H1 (cell line): ENCODE measurements at regions not wholly inside any gene's neighbourhood (a gene's known extent, or its start where the extent isn't known, plus 50 kb on each side); places are given as distances from the start of the nearest gene placed in this dataset.

ENCODE experiments used
- BACH1 ChIP-seq: IDR thresholded peaks from 2 replicates; pipeline ENCODE4 v1.6.1; 2012; ENCODE audit warnings: low read length, improper control_type of control experiment
- CHD1 ChIP-seq: IDR thresholded peaks from 2 replicates; pipeline ENCODE4 v1.6.1; 2012; ENCODE audit warnings: low read depth, low read length, improper control_type of control experiment
- GTF2F1 ChIP-seq: IDR thresholded peaks from 2 replicates; pipeline ENCODE4 v1.6.1; 2012; ENCODE audit warnings: low read depth, low read length, improper control_type of control experiment, borderline replicate concordance
- HDAC2 ChIP-seq, 2 experiments: fragments of 300-600 bp in 1 of 2; sonication (generic) in 1 of 2; IDR thresholded peaks; 2 replicates each; pipeline ENCODE4 v1.6.1; 2011 to 2012; ENCODE audit warnings: low read depth in 2 of 2, low read length in 2 of 2, mild to moderate bottlenecking in 2 of 2, moderate library complexity in 2 of 2, borderline replicate concordance in 1 of 2, inconsistent platforms in 1 of 2
- HDAC6 ChIP-seq: IDR thresholded peaks from one replicate; pipeline ENCODE4 v1.7.1; 2012; ENCODE audit warnings: low read depth, mild to moderate bottlenecking, inconsistent platforms, low read length, moderate library complexity
- KDM5A ChIP-seq: fragments of 200-600 bp; IDR thresholded peaks from 2 replicates; pipeline ENCODE4 v1.7.1; 2012; ENCODE audit warnings: mild to moderate bottlenecking, low read length, inconsistent platforms, mixed read lengths
- TF ChIP-seq, protein P1 (sequence below): fragments of 300-600 bp; sonication (generic); IDR thresholded peaks from 2 replicates; pipeline ENCODE4 v1.7.1; 2012; ENCODE audit warnings: low read length, moderate library complexity, mild to moderate bottlenecking, inconsistent platforms; ENCODE audit not compliant: insufficient replicate concordance
- TF ChIP-seq, protein P2 (sequence below): IDR thresholded peaks from 2 replicates; pipeline ENCODE4 v1.6.1; 2011; ENCODE audit warnings: low read length, improper control_type of control experiment

DNA sequence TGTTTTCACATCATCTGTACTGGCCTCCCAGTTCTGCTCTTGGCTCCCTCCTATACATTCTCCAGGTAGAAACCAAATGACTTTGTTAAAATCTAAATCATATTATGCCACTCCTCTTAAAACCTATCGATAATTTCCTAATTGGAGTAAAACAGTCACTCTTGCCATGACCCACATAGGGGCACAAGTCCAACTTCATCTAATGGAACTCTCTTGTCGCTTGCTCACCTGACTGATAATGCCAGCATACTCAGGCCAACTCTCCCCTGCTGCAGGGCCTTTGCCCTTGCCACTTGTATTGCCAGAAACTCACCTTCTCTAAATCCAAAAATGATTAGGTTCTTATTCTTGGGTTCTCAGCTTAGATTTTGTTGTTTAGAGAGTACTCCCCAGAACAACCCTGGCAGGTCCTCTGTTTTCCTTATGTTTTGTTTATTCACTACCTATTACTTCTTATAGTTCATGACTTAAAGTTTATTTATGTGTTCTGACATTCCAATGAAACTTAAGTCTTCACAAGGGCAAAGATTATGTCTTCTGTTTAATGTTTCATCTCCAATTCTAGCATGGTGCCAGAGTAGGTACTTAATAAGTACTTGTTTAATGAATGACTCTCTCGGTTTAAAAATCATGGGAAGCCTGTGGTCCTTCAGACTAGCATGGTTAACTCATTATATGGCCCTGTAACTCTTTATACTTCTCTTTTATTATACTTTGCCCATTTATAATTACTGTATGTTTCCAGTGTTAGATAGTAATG is 345.9 kb upstream of the SMIM30 start (continued):
- TF ChIP-seq, protein P1, sequence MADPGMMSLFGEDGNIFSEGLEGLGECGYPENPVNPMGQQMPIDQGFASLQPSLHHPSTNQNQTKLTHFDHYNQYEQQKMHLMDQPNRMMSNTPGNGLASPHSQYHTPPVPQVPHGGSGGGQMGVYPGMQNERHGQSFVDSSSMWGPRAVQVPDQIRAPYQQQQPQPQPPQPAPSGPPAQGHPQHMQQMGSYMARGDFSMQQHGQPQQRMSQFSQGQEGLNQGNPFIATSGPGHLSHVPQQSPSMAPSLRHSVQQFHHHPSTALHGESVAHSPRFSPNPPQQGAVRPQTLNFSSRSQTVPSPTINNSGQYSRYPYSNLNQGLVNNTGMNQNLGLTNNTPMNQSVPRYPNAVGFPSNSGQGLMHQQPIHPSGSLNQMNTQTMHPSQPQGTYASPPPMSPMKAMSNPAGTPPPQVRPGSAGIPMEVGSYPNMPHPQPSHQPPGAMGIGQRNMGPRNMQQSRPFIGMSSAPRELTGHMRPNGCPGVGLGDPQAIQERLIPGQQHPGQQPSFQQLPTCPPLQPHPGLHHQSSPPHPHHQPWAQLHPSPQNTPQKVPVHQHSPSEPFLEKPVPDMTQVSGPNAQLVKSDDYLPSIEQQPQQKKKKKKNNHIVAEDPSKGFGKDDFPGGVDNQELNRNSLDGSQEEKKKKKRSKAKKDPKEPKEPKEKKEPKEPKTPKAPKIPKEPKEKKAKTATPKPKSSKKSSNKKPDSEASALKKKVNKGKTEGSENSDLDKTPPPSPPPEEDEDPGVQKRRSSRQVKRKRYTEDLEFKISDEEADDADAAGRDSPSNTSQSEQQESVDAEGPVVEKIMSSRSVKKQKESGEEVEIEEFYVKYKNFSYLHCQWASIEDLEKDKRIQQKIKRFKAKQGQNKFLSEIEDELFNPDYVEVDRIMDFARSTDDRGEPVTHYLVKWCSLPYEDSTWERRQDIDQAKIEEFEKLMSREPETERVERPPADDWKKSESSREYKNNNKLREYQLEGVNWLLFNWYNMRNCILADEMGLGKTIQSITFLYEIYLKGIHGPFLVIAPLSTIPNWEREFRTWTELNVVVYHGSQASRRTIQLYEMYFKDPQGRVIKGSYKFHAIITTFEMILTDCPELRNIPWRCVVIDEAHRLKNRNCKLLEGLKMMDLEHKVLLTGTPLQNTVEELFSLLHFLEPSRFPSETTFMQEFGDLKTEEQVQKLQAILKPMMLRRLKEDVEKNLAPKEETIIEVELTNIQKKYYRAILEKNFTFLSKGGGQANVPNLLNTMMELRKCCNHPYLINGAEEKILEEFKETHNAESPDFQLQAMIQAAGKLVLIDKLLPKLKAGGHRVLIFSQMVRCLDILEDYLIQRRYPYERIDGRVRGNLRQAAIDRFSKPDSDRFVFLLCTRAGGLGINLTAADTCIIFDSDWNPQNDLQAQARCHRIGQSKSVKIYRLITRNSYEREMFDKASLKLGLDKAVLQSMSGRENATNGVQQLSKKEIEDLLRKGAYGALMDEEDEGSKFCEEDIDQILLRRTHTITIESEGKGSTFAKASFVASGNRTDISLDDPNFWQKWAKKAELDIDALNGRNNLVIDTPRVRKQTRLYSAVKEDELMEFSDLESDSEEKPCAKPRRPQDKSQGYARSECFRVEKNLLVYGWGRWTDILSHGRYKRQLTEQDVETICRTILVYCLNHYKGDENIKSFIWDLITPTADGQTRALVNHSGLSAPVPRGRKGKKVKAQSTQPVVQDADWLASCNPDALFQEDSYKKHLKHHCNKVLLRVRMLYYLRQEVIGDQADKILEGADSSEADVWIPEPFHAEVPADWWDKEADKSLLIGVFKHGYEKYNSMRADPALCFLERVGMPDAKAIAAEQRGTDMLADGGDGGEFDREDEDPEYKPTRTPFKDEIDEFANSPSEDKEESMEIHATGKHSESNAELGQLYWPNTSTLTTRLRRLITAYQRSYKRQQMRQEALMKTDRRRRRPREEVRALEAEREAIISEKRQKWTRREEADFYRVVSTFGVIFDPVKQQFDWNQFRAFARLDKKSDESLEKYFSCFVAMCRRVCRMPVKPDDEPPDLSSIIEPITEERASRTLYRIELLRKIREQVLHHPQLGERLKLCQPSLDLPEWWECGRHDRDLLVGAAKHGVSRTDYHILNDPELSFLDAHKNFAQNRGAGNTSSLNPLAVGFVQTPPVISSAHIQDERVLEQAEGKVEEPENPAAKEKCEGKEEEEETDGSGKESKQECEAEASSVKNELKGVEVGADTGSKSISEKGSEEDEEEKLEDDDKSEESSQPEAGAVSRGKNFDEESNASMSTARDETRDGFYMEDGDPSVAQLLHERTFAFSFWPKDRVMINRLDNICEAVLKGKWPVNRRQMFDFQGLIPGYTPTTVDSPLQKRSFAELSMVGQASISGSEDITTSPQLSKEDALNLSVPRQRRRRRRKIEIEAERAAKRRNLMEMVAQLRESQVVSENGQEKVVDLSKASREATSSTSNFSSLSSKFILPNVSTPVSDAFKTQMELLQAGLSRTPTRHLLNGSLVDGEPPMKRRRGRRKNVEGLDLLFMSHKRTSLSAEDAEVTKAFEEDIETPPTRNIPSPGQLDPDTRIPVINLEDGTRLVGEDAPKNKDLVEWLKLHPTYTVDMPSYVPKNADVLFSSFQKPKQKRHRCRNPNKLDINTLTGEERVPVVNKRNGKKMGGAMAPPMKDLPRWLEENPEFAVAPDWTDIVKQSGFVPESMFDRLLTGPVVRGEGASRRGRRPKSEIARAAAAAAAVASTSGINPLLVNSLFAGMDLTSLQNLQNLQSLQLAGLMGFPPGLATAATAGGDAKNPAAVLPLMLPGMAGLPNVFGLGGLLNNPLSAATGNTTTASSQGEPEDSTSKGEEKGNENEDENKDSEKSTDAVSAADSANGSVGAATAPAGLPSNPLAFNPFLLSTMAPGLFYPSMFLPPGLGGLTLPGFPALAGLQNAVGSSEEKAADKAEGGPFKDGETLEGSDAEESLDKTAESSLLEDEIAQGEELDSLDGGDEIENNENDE: no peak
- TF ChIP-seq HDAC6: no peak
- no peak for TF ChIP-seq HDAC2 (IDR thresholded peaks at IDR 0.05; ENCODE audit: borderline replicate concordance in 1 of 2, low read depth in 2 of 2, low read length in 2 of 2)
- no peak for TF ChIP-seq CHD1
- no peak for TF ChIP-seq BACH1
- TF ChIP-seq KDM5A: no peak
- no peak for TF ChIP-seq GTF2F1
- TF ChIP-seq, protein P2, sequence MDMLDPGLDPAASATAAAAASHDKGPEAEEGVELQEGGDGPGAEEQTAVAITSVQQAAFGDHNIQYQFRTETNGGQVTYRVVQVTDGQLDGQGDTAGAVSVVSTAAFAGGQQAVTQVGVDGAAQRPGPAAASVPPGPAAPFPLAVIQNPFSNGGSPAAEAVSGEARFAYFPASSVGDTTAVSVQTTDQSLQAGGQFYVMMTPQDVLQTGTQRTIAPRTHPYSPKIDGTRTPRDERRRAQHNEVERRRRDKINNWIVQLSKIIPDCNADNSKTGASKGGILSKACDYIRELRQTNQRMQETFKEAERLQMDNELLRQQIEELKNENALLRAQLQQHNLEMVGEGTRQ: no peak
